Esophagus squamous epithelium (tissue), 5 donors: ENCODE measurements at regions not wholly inside any gene's neighbourhood (a gene's known extent, or its start where the extent isn't known, plus 50 kb on each side); places are given as distances from the start of the nearest gene placed in this dataset.
"Not testable (repeated sequence)": the region's sequence is repeated elsewhere in the genome, so short reads cannot be mapped to it uniquely, and the experiment has no call there.

ENCODE experiments used
- DNase-seq: peaks from one replicate; lab custom pipeline; 2025; lab: John Stamatoyannopoulos, UW
- H3K27ac ChIP-seq, 4 donors: fragments of 200-600 bp; sonication (generic); one replicate each; pipeline ENCODE4 v1.5.1; 2016 to 2019; ENCODE audit warnings: mild to moderate bottlenecking in 1 of 4
- H3K27me3 ChIP-seq, 4 donors: fragments of 200-600 bp; sonication (generic); 1 replicate in 3 of 4; 2 replicates in 1 of 4; pipeline versions ENCODE4 v1.5.1 to v1.6.0; 2017 to 2021; ENCODE audit warnings: antibody characterized with exemption in 1 of 4
- H3K36me3 ChIP-seq, 3 donors: fragments of 200-600 bp; sonication (generic); one replicate each; pipeline ENCODE4 v1.5.1; 2016 to 2019
- H3K4me1 ChIP-seq, 3 donors: fragments of 200-600 bp; sonication (generic); one replicate each; pipeline ENCODE4 v1.5.1; 2017 to 2019
- H3K4me3 ChIP-seq, 4 donors: fragments of 200-600 bp; sonication (generic); 1 replicate in 3 of 4; 2 replicates in 1 of 4; pipeline ENCODE4 v1.5.1; 2016 to 2019; ENCODE audit warnings: mild to moderate bottlenecking in 2 of 4, moderate library complexity in 1 of 4
- H3K9me3 ChIP-seq, 3 donors: fragments of 200-600 bp; sonication (generic); one replicate each; pipeline ENCODE4 v1.5.1; 2016 to 2019
- POLR2A ChIP-seq, 4 donors: fragments of 450-650 bp; IDR thresholded peaks; one replicate each; pipeline ENCODE4 v1.6.1; 2017; ENCODE audit warnings: antibody characterized with exemption in 4 of 4, mild to moderate bottlenecking in 4 of 4, moderate library complexity in 3 of 4
- WGBS, 2 donors: methylation state at CpG; one replicate each; pipeline ENCODE4 v1.1.5; 2018; 5-methylcytosine and 5-hydroxymethylcytosine counted together
- intact Hi-C: fragments of 100-400 bp; cut with DNase I; formaldehyde crosslinking; loops from one replicate; pipeline ENCODE4 v1.15.0; 2022
- TF ChIP-seq, protein P1 (sequence below), 6 experiments: fragments of 450-650 bp in 4 of 6; fragments of 200-600 bp in 2 of 6; sonication (generic) in 2 of 6; IDR thresholded peaks; one replicate each; pipeline ENCODE4 v1.5.1; 2016 to 2019; ENCODE audit warnings: antibody characterized with exemption in 6 of 6, mild to moderate bottlenecking in 4 of 6, moderate library complexity in 4 of 6
- donor health status: DM: yes; HTN: yes; CAD: no.

DNA sequence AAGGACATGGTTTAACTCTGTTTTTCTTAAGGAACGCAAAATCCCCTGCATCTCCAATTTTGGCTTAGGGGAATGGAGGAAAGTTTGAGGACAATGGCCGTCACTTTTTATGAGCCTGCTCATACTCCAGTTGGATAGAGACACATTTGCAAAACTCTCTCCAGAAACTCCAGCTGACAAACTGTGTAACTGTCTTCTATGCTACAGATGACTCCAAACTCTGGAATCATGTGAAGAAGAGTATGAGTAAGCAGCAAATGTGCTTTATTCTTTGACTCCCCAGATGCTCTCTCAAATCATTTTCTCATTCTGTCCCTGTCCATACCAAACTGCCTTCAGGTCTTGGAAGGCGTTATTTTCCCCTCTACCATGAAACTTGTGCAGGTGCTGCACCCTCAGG lies 226.5 kb upstream of the GPR149 start:
- intact Hi-C loops: no loop called here
- H3K9me3 ChIP-seq: no peaks in the 10 kb centered on the region
- H3K27ac ChIP-seq: no peak overlapping the region
- H3K4me1 ChIP-seq: no peaks in the 10 kb centered on the region
- 69 to 76% methylated on average over 3 of the region's 3 CpGs for WGBS, 2 donors
- no peaks in the 10 kb centered on the region for H3K27me3 ChIP-seq
- H3K4me3 ChIP-seq: no peak overlapping the region
- TF ChIP-seq POLR2A (IDR thresholded peaks at IDR 0.05): no peak
- TF ChIP-seq, protein P1, sequence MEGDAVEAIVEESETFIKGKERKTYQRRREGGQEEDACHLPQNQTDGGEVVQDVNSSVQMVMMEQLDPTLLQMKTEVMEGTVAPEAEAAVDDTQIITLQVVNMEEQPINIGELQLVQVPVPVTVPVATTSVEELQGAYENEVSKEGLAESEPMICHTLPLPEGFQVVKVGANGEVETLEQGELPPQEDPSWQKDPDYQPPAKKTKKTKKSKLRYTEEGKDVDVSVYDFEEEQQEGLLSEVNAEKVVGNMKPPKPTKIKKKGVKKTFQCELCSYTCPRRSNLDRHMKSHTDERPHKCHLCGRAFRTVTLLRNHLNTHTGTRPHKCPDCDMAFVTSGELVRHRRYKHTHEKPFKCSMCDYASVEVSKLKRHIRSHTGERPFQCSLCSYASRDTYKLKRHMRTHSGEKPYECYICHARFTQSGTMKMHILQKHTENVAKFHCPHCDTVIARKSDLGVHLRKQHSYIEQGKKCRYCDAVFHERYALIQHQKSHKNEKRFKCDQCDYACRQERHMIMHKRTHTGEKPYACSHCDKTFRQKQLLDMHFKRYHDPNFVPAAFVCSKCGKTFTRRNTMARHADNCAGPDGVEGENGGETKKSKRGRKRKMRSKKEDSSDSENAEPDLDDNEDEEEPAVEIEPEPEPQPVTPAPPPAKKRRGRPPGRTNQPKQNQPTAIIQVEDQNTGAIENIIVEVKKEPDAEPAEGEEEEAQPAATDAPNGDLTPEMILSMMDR (IDR thresholded peaks at IDR 0.05): no peak
- DNase-seq: no peak
- H3K36me3 ChIP-seq: no peaks in the 10 kb centered on the region

GRCh38 chr3:154642145-154642544 lies 212.2 kb upstream of the GPR149 start:
- intact Hi-C loops: no loop called here
- 71 to 79% methylated on average over 2 of the region's 2 CpGs for WGBS, 2 donors

DNA sequence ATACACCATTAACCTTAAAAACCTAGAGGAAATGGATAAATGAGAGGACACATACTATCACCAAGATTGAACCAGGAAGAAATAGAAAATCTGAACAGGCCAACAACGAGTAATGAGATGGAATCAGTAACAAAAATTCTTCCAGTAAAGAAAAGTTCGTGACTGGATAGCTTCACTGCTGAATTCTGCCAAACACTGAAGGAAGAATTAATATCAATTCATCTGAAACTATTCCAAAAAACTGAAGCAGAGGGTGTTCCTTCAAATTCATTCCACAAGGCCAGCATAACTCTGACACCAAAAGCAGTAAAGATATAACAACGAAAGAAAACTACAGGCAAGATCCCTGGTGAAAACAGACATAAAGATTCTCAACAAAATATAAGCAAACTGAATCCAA lies 195.8 kb upstream of the GPR149 start:
- H3K9me3 ChIP-seq: no peaks in the 10 kb centered on the region
- no peak for TF ChIP-seq POLR2A (IDR thresholded peaks at IDR 0.05)
- TF ChIP-seq, protein P1 (IDR thresholded peaks at IDR 0.05): no peak
- H3K36me3 ChIP-seq: no peaks in the 10 kb centered on the region
- H3K4me1 ChIP-seq: no peaks in the 10 kb centered on the region
- no peak for DNase-seq
- H3K4me3 ChIP-seq: no peak overlapping the region
- intact Hi-C loops: no loop called here
- WGBS, 2 donors: 66 to 68% methylated on average over 3 of the region's 3 CpGs
- H3K27ac ChIP-seq: no peak overlapping the region
- no peaks in the 10 kb centered on the region for H3K27me3 ChIP-seq

More at GRCh38 chr3:154642145-154642544, 212.2 kb upstream of the GPR149 start:
- TF ChIP-seq POLR2A (IDR thresholded peaks at IDR 0.05): no peak
- TF ChIP-seq, protein P1 (IDR thresholded peaks at IDR 0.05): no peak
- Histone ChIP-seq H3K36me3 (no peaks in the 10 kb centered on the region), H3K4me1 (no peaks in the 10 kb centered on the region), H3K4me3 (no peak overlapping the region), H3K9me3 (no peaks in the 10 kb centered on the region), H3K27me3 (no peaks in the 10 kb centered on the region), H3K27ac (no peak overlapping the region)
- DNase-seq: no peak

DNA sequence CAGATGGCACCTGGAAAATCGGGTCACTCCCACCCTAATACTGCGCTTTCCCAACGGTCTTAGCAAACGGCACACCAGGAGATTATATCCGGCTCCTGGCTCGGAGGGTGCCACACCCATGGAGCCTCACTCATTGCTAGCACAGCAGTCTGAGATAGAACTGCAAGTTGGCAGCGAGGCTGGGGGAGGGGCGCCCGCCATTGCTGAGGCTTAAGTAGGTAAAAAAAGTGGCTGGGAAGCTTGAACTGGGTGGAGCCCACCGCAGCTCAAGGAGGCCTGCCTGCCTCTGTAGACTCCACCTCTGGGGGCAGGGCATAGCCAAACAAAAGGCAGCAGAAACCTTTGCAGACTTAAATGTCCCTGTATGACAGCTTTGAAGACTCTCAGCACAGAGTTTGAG lies 189.6 kb upstream of the GPR149 start:
- H3K27ac ChIP-seq, H3K27me3 ChIP-seq, H3K4me1 ChIP-seq, H3K36me3 ChIP-seq, H3K4me3 ChIP-seq, H3K9me3 ChIP-seq, intact Hi-C loops, DNase-seq: not testable (repeated sequence)
- WGBS, 2 donors: 86 to 100% methylated on average over 1 to 9 of the region's 10 CpGs

DNA sequence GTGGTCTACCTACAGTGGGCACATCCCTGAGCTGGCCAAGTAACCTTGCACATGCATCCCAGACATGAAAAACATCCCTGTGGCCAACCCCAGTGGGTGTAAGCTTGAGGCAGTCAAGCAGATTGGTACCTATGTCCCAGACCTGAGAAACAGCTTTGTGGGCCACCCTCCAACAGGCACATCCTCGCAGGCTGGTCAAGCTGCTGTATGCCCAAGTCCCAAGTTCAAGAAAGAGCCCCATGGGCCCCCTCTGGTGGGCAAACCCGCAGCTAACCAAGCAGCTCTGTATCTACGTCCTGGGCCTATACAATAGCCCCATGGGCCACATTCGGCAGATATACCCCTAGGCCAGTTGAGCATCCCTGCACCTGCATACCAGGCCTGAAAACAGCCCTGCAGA lies 186.3 kb upstream of the GPR149 start:
- no peaks in the 10 kb centered on the region for H3K4me1 ChIP-seq
- intact Hi-C loops: no loop called here
- WGBS, 2 donors: 59 to 86% methylated on average over 3 of the region's 4 CpGs
- peaks cover 0 to 9% (median 0%) of the 10 kb centered on the region in 3 donors for H3K9me3 ChIP-seq
- no peak overlapping the region for H3K4me3 ChIP-seq
- H3K27ac ChIP-seq: no peak overlapping the region
- no peaks in the 10 kb centered on the region for H3K36me3 ChIP-seq
- TF ChIP-seq POLR2A (IDR thresholded peaks at IDR 0.05): no peak
- TF ChIP-seq, protein P1 (IDR thresholded peaks at IDR 0.05): no peak
- DNase-seq: no peak
- no peaks in the 10 kb centered on the region for H3K27me3 ChIP-seq

DNA sequence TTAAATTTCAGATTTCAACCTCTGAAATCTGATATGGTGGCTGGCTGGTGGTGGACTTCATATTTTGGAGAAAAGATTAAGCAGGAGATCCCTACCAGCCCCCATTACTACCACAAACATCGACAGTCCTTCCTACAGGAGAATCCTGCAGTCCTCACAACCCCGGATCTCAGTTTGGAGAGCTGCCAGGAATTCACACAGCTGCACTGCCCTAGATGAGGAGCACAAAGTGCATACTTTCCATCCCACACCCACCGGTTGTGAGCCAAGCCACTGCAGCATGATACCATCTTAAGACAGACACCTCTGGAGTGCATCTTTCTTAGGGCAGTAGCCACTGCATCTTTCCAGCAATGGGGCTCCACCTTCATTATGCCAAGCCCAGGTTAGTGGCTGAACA lies 185.5 kb upstream of the GPR149 start:
- 34 to 35% methylated on average over 3 of the region's 3 CpGs for WGBS, 2 donors
- Histone ChIP-seq H3K27ac (no peak overlapping the region), H3K4me1 (no peaks in the 10 kb centered on the region), H3K36me3 (no peaks in the 10 kb centered on the region), H3K4me3 (no peak overlapping the region), H3K9me3 (peaks cover 0 to 9% (median 0%) of the 10 kb centered on the region in 3 donors), H3K27me3 (no peaks in the 10 kb centered on the region)
- TF ChIP-seq, protein P1 (IDR thresholded peaks at IDR 0.05): no peak
- no peak for TF ChIP-seq POLR2A (IDR thresholded peaks at IDR 0.05)
- DNase-seq: no peak
- intact Hi-C loops: no loop called here
